Mucosa of gallbladder (tissue), 1 donor: ENCODE measurements at regions not wholly inside any gene's neighbourhood (a gene's known extent, or its start where the extent isn't known, plus 50 kb on each side); places are given as distances from the start of the nearest gene placed in this dataset.
"Not testable (repeated sequence)": the region's sequence is repeated elsewhere in the genome, so short reads cannot be mapped to it uniquely, and the experiment has no call there.

Source experiments
- DNase-seq: peaks from one replicate; pipeline ENCODE4 v3.0.0-alpha.2; 2020; ENCODE audit warnings: low spot score
- donor health status: DM: no; HTN: no; CAD: no.

DNA sequence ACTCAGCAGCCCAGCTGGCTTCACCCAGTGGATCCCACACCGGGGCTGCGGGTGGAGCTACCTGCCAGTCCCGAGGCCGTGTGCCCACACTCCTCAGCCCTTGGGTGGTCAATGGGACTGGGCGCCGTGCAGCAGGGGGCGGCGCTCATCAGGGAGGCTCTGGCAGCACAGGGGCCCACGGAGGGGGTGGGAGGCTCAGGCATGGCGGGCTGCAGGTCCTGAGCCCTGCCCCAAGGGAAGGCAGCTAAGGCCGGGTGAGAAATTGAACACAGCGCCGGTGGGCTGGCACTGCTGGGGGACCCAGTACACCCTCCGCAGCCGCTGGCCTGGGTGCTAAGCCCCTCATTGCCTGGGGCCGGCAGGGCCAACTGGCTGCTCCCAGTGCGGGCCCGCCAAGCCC lies 1017.1 kb upstream of the FLRT2 start:
- not testable (repeated sequence) for DNase-seq

DNA sequence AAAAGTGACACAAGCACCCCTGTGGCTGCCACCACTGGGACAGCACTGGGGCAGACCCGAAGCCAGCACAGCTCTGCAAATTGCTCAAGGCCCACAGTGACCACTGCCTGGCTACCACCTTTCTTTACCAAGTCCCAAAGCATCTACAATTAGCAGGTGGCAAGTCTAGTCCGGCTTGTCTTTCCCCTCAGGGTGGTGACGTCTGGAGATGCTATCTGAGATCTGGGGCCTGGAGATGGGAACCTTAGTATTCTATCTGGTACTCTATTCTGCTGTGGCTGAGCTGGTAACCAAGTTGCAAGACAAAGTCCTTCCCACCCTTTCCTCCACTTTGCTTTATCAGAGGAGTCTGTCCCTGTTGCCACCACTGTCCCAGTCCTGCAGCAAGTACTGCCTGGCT lies 1010.1 kb upstream of the FLRT2 start:
- DNase-seq: no peak

DNA sequence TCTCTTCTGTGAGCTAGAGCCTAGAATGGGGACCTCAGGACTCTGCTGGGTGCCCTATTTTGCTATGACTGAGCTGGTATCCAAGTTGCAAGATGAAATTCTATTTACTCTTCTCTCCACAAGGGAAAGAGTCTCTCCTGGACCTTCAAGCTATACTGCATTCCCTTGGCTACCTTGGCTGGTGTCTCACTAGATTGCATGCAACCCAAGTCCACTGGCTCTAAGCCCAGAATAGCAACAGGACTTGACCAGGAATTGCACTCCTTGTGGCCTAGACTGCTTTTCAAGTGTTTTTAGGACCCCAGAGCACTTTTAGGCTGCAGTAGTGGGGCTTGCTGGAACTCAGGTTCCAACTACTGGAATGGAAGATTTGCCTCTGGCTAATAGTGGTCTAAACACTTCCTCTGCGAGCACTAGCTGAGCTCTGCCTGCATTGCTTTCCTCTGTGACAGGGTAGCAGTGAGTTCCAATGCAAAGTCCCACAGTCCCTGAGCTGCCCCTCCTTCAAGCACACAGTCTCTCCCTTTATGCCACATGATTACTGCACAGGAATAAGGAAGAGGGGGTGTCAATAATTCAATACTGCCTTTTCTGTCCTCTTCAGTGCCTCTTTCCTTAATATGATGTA lies 1009.1 kb upstream of the FLRT2 start:
- DNase-seq: no peak

DNA sequence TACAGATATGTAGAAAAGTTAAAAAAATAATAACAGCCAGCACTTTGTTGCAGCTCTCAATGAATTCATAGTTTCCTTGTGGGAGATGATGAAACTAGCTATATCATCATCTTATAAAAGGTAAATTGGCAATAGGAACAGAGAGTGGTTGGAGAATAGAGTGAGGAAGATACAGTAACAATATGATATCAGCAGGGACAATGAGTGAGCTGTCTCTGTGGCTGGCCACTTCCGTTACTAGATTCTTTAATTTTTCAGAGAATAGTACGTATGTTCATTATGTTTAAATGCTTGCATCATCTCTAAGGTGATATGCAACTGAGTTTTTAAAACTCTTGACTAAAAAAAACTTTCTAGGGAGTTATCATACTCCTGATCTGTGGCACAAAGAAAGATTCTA lies 1006.2 kb upstream of the FLRT2 start:
- no peak for DNase-seq

DNA sequence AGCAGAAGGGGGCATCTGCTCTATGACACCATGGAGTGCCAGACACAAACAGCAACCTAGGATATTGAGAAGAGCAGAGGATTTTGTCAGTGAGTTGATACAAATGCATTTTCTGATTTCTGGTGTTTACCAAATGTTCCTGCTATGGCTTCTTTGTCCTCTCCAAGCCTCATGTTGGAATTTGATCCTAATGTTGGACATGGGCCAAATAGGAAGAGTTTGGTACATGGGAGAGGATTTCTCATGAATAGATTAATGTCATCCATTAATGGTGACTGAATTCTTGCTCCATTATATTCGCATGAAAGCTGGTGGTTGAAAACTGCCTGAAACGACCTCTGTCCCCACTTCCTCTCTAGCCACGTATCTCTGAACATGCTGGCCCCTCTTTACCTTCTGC lies 1002.2 kb upstream of the FLRT2 start:
- no peak for DNase-seq

DNA sequence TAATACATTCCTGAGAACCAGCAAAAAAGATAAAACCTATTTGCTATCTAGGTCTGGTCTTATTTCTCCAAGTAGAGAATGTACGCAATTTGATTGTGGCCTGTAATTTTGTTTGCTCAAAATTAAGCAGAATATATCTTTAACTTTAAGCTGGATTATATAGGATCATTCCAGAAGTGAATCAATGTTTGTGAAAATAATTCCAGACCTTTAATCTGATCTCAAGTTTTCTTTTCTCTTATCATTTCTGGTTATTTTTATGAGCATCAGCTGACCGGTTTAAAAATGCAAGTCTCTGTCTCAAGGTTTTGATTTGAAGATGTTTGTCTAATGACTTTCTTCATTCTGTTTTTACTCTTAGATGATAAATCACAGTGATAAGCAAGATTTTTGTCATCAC lies 997.9 kb upstream of the FLRT2 start:
- no peak for DNase-seq

DNA sequence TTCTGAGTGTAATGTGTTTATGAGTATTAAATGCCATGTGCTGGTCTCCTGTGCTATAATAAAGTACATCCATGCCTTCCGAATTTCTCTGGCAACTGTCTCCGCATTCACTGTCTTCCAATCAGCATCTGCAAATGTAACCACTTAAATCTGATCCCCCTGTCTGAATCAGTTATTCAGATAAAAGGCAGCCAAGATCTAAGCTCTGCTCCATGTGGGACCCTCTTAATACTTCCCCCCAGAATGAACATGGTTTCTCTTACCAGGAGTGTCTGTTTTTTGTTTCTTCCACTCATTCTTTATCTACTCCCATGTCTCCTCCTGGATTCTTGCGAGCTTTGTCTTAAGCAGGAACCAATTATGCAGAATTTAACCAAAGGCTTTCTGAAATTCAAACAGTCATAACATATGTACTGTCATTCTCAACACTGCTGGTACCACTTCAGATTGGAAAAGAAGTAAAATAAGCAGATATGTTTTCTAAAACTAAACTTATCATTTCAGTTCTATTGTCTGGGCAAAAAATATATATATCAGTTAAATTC lies 996.7 kb upstream of the FLRT2 start:
- DNase-seq: no peak

DNA sequence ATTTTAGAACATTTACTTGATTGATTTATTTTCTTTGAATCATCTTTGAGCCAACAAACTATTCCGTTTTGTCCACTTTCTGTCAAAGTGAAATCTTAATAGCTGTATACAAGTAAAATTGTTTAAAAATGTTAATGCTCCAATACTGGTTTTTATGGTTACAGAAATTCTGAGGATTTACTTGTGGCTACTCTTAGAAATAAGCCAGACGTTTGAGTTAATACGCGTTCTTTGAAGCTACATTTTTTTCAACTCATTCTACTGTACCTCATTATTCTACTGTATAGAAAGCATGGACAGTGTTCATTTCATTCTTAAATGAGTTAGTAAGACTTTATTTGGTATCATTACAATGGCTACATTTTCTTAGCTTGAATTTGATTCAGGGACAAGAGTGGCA lies 996.2 kb upstream of the FLRT2 start:
- DNase-seq: no peak

DNA sequence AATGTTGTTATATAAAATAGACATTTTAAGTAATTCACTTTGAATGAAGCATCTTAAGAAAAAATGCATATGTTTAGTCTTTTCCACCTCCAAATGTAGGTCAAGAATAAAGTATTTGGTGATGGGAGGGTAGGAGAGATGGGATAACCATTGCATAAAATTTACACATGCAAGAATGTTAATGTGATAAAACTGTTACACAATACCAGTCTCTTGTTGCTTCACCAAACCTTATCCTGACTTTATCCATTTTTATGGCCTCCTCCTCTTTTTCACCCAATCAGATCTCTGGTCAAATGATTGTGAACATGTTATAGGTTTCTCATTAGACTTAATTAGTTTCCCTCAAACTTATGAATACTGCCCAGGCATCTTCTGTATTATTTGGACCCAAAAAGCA lies 994.5 kb upstream of the FLRT2 start:
- DNase-seq: no peak

DNA sequence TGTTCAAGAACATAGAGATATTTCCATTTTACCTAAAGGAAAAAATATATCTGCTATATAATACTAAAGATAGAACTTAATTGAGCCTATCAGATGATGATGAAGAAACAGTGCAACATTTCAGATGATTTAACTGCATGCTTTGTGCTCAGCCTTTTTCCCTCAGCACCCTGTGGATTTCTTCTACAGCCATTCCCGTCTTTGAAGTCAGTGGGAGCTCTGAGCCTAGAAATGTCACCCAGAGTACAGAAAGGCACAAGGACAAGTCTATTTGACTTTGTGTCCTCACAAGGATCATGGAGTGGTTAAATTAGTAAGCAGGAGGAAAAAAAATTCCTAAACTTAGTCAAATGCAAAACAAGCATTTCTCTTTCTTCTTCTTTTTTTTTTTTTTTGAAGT lies 994.0 kb upstream of the FLRT2 start:
- DNase-seq: no peak

DNA sequence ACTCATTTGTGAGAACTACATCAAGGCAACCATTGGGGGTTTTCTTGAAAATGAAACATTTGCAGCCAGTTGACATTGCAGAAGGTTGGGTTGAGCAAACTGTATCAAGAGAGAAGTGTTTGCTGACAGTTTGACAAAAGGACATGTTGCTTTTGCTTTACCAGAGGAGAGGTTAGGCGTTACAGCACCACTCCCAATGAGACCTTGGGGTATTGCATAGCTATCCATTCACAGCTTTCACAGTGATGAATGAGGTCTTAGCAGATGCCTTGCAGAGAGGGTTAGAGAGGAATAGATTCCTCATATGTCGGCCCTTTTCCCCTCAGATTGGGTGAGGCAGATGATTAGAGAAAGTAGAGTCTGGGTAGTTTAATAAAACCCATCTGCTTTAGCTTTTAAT lies 988.9 kb upstream of the FLRT2 start:
- DNase-seq: no peak

DNA sequence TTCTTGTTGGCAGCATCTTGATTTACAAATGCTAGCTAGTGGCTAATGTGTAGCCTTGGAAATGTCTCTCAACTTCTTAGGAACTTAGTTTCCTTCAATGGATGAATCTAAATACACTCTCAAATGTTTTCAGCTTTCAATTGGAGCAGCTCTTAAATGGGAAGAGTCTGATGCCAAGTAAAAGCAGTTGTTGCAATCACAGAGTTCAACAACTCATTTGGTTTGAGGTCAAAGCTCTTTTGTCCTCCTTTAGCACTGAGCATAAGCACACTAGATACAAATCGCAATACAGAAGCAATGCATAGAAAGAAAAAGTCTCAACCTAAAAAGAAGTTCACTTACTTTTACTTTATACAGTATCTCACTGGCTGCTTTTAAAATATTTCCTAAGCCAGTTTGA lies 986.1 kb upstream of the FLRT2 start:
- DNase-seq: no peak

DNA sequence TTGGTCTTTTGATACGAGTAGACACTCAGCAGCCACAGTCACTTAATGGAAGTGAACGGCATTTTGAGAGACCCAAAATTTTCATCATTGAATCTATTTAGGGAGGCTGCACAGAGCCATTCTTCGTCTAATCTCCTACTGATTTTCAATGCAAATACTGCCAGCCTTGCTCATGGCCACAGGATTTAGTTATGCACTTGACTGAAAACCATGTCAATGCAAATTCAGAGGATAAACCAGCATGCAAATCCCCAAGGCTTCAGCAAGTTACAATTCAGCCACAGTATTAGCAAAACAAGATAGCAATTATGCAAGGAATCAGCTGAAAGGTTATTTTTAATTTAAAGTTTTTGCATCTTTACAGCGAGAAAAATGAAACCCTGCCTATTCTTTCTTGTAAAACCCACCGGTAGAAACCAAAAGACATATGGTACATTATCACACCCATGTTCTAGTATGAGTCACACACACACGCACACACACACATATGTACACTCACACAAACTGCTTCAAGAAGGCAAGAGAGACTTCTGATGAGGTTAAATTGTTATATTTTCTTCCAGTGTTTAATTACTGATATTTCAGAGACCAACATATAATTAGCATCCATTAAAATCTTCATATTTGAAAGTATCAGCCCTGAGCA lies 985.3 kb upstream of the FLRT2 start:
- DNase-seq: no peak

DNA sequence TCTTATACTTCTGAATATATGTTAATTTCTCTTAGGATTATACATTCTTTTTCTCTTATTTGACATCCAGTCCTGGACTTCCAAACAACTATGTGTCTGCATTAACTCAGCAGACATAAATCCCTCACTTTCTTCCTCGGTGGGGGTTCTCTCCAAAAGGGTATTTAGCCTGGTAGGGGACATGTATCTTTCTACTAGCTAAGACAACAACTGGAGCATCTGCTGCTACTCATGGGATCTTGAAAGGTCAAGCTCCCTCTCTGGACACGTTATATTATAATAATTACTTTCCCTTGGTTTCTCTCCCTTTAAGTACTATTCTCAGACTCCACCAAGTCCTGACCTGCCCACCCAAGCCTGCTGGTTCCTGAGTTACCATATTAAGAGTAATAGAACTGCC lies 983.7 kb upstream of the FLRT2 start:
- DNase-seq: no peak

DNA sequence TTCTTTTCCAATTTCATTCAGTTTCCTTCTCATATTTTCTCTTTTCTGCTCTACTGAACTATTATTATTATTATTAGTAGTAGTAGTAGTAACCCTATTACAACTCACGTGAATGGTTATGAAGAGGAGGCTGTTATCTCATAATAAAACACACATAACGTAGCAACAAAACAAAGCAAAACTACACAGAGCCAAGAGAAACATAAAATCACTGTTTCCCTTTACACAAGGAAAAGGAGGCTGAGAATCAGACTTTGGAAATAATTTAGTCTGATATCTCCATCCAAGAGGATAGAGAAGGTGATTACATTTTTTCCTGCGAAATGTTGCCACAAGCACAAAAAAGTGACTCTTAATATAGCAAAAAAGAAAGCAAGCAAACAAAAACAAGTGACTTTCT lies 975.8 kb upstream of the FLRT2 start:
- DNase-seq: no peak

DNA sequence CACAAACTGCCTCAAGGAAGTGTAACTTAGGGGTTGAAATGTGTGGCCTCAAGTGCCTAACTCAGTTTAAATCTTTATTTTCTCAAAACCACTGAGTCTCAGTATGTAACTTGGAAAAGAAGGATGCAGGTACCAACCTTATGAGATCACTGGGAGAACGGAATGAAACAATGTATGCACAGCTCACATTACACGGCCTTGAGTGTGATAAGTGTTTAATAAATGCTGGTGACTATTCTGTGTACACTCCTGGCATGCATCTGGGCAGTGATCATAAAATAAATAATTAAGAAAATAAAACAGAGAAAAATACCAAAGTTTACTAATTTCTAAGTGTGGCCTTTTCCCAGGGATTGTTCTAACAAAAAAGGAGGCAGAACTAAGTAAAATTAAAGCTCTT lies 974.5 kb upstream of the FLRT2 start:
- no peak for DNase-seq

DNA sequence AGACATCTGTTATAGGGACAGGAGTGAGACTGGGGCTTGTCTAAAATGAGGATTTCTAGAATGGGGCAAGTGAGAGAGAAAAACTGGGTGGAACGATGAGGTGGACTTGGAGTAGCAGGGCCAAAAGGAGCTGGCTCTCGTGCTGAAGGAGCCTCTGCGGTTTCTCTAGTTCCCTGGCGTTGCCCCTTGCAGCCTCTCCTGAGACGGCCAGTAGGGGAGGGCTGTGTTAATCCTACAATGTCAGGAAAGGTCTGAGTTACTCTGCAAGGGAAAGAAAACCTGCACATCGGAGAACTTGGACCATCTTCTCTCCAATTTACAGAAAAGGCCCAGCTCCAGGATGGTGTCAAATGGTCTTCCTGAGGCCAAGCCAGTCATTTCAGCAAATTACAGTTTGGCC lies 963.8 kb upstream of the FLRT2 start:
- no peak for DNase-seq

DNA sequence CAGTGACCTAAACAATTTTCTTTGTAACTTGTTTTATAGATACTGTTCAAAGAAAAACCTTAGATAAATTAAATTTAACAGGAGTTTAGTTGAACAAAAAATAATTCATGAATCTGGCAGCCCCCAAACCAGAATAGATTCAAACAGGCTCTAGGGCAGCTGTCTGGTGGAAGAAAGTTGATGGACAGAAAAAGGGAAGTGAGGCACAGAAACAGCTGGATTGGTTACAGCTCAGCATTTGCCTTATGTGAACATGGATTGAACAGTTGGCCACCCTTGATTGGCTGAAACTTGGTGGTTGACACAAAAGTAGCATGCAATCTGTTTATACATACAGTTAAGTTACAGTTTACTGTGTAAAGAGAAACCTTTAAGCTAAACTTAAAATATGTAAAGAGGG lies 954.3 kb upstream of the FLRT2 start:
- DNase-seq: no peak

DNA sequence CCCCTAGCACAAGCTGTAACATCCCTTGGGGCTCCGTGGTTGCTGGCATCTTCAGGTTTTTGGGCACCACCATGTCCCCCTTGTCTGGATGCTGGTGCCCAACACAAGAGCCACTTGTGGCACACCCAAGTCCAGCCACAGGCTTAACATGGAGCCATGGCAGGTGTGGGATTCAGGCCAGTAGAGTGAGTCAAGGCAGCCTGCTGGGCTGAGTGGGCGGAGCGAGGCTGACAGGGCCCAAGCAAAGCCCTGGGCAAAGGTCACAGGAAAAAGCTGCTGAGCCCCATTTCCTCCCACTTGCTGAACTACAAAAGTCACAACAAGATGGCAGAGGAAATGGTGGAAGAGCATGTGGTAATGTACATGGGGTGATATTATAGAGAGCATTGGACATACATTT lies 950.7 kb upstream of the FLRT2 start:
- no peak for DNase-seq

DNA sequence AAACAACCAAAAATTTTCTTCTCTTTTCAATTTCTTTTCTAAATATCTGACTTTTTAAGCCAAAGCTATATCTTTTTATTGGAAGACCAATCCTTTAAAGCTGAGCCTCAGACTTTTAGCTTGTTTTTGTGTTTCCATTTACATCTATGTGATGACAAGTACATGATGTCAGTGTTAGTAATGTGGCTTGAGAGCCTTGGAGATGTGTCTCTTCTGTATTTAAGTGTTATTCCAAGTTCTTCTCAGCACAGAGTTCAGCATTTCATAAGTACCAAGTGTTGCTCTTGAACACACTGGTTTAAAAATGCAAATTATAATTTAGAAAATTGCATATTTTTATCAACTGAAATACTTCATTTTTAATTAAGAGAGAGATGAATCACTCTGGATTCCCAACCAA lies 948.9 kb upstream of the FLRT2 start:
- no peak for DNase-seq

DNA sequence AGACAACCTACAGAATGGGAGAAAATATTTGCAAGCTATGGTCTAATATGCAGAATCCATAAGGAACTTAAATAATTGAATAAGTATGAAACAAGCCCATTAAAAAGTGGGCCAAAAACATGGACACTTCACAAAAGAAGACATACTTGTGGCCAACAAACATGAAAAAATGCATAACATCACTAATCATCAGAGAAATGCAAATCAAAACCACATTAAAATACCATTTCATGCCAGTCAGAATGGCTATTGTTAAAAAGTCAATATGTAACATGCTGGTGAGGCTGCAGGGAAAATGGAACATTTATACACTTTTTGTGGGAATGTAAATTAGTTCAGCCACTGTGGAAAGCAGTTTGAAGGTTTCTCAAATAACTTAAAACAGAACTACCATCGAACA lies 945.4 kb upstream of the FLRT2 start:
- DNase-seq: no peak

DNA sequence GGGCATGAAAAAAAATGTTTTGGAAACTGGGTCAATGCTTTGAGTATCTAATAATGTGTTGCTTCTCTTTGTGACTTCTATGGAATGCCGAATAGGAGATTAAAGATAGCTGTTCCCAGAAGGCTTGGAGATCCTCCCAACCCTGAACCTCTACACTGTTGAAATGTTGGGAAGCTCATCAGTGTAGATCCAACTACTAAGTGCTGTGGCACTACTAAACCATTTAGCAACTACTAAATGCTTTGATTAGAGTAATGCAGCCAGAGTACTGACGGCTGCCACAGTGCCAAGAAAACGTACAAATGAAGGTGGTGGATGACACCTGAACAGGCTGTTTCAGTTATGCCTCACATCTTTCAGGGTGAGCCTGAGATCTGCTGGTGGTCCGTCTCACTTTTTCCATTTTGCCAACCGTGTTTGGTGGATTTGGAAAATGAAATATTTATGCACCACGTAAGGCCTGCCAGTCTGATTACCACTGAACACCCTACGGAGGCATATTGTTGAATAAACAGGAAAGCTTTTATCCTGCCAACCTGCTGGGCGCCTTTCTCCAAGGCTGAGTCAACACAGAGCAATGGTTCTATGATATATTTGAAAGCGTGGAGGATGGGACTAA lies 938.0 kb upstream of the FLRT2 start:
- no peak for DNase-seq

DNA sequence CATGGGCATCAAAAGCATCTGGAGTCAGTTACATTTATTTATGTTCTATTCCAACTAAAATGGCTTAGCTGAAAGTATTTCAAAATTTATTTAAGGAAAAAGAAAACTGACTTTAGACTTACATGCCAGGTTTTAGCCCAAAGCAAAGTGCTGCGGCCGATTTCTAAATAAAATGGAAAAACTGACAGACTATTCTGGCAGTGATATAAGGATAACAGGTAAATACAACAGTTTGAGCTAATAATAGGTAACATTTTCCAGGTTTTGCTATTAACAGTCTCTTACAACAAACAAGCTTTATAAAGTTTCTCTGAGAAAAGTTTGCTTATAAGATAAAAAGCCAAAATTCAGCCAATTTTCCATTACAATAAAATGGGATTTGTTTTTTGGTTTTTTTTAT lies 937.2 kb upstream of the FLRT2 start:
- DNase-seq: no peak

DNA sequence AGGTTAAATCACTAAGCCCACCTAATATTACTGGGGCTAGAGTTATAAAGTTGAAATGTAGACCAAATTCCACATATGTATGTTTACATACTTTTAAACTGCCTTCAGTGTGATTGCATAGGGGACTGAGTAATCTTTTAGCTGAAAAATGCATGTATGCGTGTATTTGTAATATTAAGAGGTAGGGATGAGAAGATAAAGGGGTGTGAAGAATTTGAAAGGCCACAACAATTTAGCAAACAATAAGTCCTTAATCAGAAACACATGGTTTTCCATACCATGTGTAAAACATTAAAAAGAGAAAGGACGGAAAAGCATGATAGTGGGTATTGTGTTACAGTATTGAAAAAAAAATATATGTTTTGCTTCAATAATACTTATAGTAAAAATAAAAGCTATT lies 919.9 kb upstream of the FLRT2 start:
- no peak for DNase-seq
